Mesenchymal stem cell (in vitro differentiated cells and primary cell): ENCODE measurements at regions not wholly inside any gene's neighbourhood (a gene's known extent, or its start where the extent isn't known, plus 50 kb on each side); places are given as distances from the start of the nearest gene placed in this dataset.
"Not testable (repeated sequence)": the region's sequence is repeated elsewhere in the genome, so short reads cannot be mapped to it uniquely, and the experiment has no call there.

Experiments used
- DNase-seq: peaks from one replicate; pipeline ENCODE4 v3.0.0-alpha.2; 2013
- H2AFZ ChIP-seq: one replicate; pipeline ENCODE4 v1.6.1; 2013; ENCODE audit warnings: low read depth, mild to moderate bottlenecking, control low read depth, inconsistent platforms, low read length, moderate library complexity
- H2AK5ac ChIP-seq: 2 replicates; pipeline ENCODE4 v1.6.1; 2013; ENCODE audit warnings: low read length, moderate library complexity, mild to moderate bottlenecking, inconsistent platforms; ENCODE audit not compliant: severe bottlenecking
- H2BK120ac ChIP-seq: one replicate; pipeline ENCODE4 v1.6.1; 2013; ENCODE audit warnings: low read depth, mild to moderate bottlenecking, inconsistent platforms, low read length, moderate library complexity
- H2BK12ac ChIP-seq, 2 experiments: one replicate each; pipeline ENCODE4 v1.6.1; 2013; ENCODE audit warnings: inconsistent platforms in 2 of 2, low read length in 2 of 2, mild to moderate bottlenecking in 2 of 2, moderate library complexity in 2 of 2, control low read depth in 1 of 2
- H2BK15ac ChIP-seq: one replicate; pipeline ENCODE4 v1.6.1; 2013; ENCODE audit warnings: mild to moderate bottlenecking, low read depth, inconsistent platforms; ENCODE audit not compliant: poor library complexity, severe bottlenecking
- H2BK5ac ChIP-seq: 2 replicates; pipeline ENCODE4 v1.6.1; 2013; ENCODE audit warnings: low read depth, mild to moderate bottlenecking, low read length, control low read depth, inconsistent platforms; ENCODE audit not compliant: poor library complexity, severe bottlenecking
- H3K14ac ChIP-seq, 2 experiments: one replicate each; pipeline ENCODE4 v1.6.1; 2013; ENCODE audit warnings: inconsistent platforms in 2 of 2, low read length in 2 of 2, control low read depth in 1 of 2, mild to moderate bottlenecking in 1 of 2, moderate library complexity in 1 of 2
- H3K18ac ChIP-seq, 2 experiments: one replicate each; pipeline ENCODE4 v1.6.1; 2013; ENCODE audit warnings: inconsistent platforms in 2 of 2, low read length in 2 of 2, control low read depth in 1 of 2, low read depth in 1 of 2, mild to moderate bottlenecking in 1 of 2
- H3K23ac ChIP-seq, 2 experiments: one replicate each; pipeline ENCODE4 v1.6.1; 2013; ENCODE audit warnings: inconsistent platforms in 2 of 2, low read length in 2 of 2, mild to moderate bottlenecking in 2 of 2, moderate library complexity in 2 of 2, control low read depth in 1 of 2
- H3K27ac ChIP-seq: 2 replicates; pipeline ENCODE4 v1.5.1; 2013; ENCODE audit warnings: mild to moderate bottlenecking, moderate library complexity, low read length, control low read depth, inconsistent platforms; ENCODE audit not compliant: poor library complexity, severe bottlenecking
- H3K27me3 ChIP-seq, 2 experiments: 2 replicates each; pipeline versions ENCODE4 v1.6.1 to v1.7.0; 2013; ENCODE audit warnings: low read length in 2 of 2, mild to moderate bottlenecking in 2 of 2, moderate library complexity in 2 of 2, control low read depth in 1 of 2, inconsistent platforms in 1 of 2; ENCODE audit not compliant: control insufficient read depth in 1 of 2, insufficient read depth in 1 of 2
- H3K36me3 ChIP-seq, 2 experiments: 2 replicates each; pipeline versions ENCODE4 v1.6.1 to v1.7.0; 2013; ENCODE audit warnings: low read length in 2 of 2, control low read depth in 1 of 2, inconsistent platforms in 1 of 2, low read depth in 1 of 2, mild to moderate bottlenecking in 1 of 2; ENCODE audit not compliant: insufficient read depth in 2 of 2, control insufficient read depth in 1 of 2
- H3K4ac ChIP-seq, 2 experiments: one replicate each; pipeline ENCODE4 v1.6.1; 2013; ENCODE audit warnings: inconsistent platforms in 2 of 2, low read length in 2 of 2, mild to moderate bottlenecking in 2 of 2, moderate library complexity in 2 of 2, control low read depth in 1 of 2, low read depth in 1 of 2
- H3K4me1 ChIP-seq: 2 replicates; pipeline ENCODE4 v1.6.1; 2013; ENCODE audit warnings: low read depth, low read length, control low read depth; ENCODE audit not compliant: control insufficient read depth, insufficient read depth
- H3K4me2 ChIP-seq: 2 replicates; pipeline ENCODE4 v1.6.1; 2013; ENCODE audit warnings: low read length, mild to moderate bottlenecking, inconsistent platforms; ENCODE audit not compliant: poor library complexity, severe bottlenecking
- H3K4me3 ChIP-seq, 2 experiments: 2 replicates each; pipeline versions ENCODE4 v1.5.1 to v1.7.0; 2013; ENCODE audit warnings: low read length in 2 of 2, mild to moderate bottlenecking in 2 of 2, control low read depth in 1 of 2, low read depth in 1 of 2; ENCODE audit not compliant: insufficient read depth in 1 of 2
- H3K79me1 ChIP-seq: replicated peaks from 2 replicates; pipeline ENCODE4 v1.6.1; 2013; ENCODE audit warnings: mild to moderate bottlenecking, control low read depth, low read length, inconsistent platforms; ENCODE audit not compliant: poor library complexity, severe bottlenecking
- H3K9ac ChIP-seq: 2 replicates; pipeline ENCODE4 v1.7.0; 2013; ENCODE audit warnings: mild to moderate bottlenecking, low read length, moderate library complexity
- H3K9me3 ChIP-seq: 2 replicates; pipeline ENCODE4 v1.7.0; 2013; ENCODE audit warnings: mild to moderate bottlenecking, low read length; ENCODE audit not compliant: control insufficient read depth
- H4K8ac ChIP-seq: one replicate; pipeline ENCODE4 v1.6.1; 2013; ENCODE audit warnings: inconsistent platforms, mild to moderate bottlenecking, low read length, moderate library complexity
- H4K91ac ChIP-seq: one replicate; pipeline ENCODE4 v1.6.1; 2013; ENCODE audit warnings: mild to moderate bottlenecking, low read length, inconsistent platforms
- WGBS: methylation state at CpG from one replicate; pipeline ENCODE4 v1.1.7; 2013; ENCODE audit warnings: mixed read lengths; 5-methylcytosine and 5-hydroxymethylcytosine counted together

DNA sequence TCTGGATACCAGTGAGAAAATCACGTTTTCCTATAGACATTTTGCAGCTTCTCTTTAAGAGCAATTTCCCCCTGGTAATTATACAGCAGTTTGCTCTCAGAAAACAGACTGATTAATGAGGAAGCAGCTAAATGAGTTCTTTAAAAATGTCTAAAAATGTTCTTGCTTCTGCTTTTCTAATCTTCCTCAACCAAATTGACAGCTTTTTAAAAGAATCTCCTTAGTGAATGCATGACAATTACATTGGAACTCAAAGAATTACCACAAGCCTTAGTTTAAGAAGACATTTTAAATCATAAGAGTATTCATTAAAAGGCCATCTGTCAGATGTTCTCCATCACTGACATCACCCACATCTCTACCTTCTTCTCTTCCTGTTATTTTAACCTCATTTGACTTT lies 135.8 kb upstream of the PLXNC1 start:
- H4K8ac ChIP-seq = no peak overlapping the region
- no peak overlapping the region for H3K18ac ChIP-seq
- no peak overlapping the region for H2AFZ ChIP-seq
- H2BK120ac ChIP-seq = no peak overlapping the region
- H3K27ac ChIP-seq = no peak overlapping the region
- H3K36me3 ChIP-seq = no peaks in the 10 kb centered on the region
- no CpG with 5 or more reads among the region's 1 CpG for WGBS
- no peaks in the 10 kb centered on the region for H3K79me1 ChIP-seq
- no peak overlapping the region for H3K23ac ChIP-seq
- no peak overlapping the region for H2BK12ac ChIP-seq
- H2BK15ac ChIP-seq = no peak overlapping the region
- H3K4me1 ChIP-seq = no peaks in the 10 kb centered on the region
- no peak overlapping the region for H3K4me2 ChIP-seq
- DNase-seq = no peak
- H4K91ac ChIP-seq = no peak overlapping the region
- no peak overlapping the region for H2AK5ac ChIP-seq
- no peak overlapping the region for H3K14ac ChIP-seq
- H3K9ac ChIP-seq = no peak overlapping the region
- H3K4me3 ChIP-seq = no peak overlapping the region
- H3K27me3 ChIP-seq = no peaks in the 10 kb centered on the region
- H3K4ac ChIP-seq = no peak overlapping the region
- peaks cover 18% of the 10 kb centered on the region for H3K9me3 ChIP-seq
- no peak overlapping the region for H2BK5ac ChIP-seq

DNA sequence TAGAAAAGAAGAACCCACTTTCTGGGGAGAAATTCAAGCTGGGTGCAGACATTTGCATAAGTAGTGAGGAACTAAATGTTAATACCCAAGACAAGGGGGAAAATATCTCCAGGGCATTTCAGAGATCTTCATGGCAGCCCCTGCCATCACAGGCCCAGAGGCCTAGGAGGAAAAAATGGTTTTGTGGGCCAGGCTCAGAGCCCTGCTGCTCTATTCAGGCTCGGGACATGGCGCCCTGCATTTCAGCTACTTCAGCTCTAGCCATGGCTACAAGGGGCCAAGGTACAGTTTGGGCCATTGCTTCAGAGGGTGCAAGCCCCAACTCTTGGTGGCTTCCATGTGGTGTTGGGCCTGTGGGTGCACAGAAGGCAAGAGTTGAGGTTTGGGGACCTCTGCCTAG lies 131.1 kb upstream of the PLXNC1 start:
- H2BK5ac ChIP-seq, H3K23ac ChIP-seq, H3K18ac ChIP-seq, H3K27me3 ChIP-seq, H3K4me1 ChIP-seq, H2AFZ ChIP-seq, H3K27ac ChIP-seq, H4K8ac ChIP-seq, H3K4me2 ChIP-seq, H3K14ac ChIP-seq, H2BK15ac ChIP-seq, H3K9ac ChIP-seq, H2BK120ac ChIP-seq, H3K4ac ChIP-seq, DNase-seq, H4K91ac ChIP-seq, H2BK12ac ChIP-seq, H3K36me3 ChIP-seq, H2AK5ac ChIP-seq, H3K79me1 ChIP-seq: not testable (repeated sequence)
- WGBS = 98% methylated on average over 2 of the region's 2 CpGs
- peaks cover 35% of the 10 kb centered on the region for H3K9me3 ChIP-seq
- peak overlapping the region in 1 of 2 experiments; percentile 18 for H3K4me3 ChIP-seq

DNA sequence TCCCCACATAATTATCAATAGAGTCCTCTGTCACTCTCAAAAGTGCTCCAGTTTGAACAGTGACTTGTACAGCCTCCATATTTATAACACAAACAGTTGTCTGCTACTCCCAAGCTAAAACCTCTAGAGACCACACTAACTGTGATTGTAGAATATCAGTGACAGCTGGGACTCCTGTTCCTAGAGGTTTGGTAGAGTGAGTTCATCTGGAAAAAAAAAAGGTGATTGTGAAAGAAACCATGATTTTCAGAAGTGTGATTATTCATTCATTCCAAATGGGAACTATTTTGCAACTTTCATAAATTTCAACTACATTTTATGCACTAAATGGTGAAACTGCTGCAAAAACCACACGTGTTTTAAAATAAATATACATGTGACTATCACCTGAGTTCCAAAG lies 128.0 kb upstream of the PLXNC1 start:
- DNase-seq = no peak
- H2AK5ac ChIP-seq = no peak overlapping the region
- H2BK15ac ChIP-seq = no peak overlapping the region
- no peak overlapping the region for H3K27ac ChIP-seq
- H3K4ac ChIP-seq = no peak overlapping the region
- no peak overlapping the region for H3K4me3 ChIP-seq
- H2BK12ac ChIP-seq = no peak overlapping the region
- no peak overlapping the region for H3K4me2 ChIP-seq
- WGBS = 88% methylated on average over 1 of the region's 1 CpG
- H3K4me1 ChIP-seq = no peaks in the 10 kb centered on the region
- no peaks in the 10 kb centered on the region for H3K79me1 ChIP-seq
- H4K8ac ChIP-seq = no peak overlapping the region
- H2BK5ac ChIP-seq = no peak overlapping the region
- no peak overlapping the region for H2BK120ac ChIP-seq
- no peaks in the 10 kb centered on the region for H3K36me3 ChIP-seq
- H2AFZ ChIP-seq = no peak overlapping the region
- peaks cover 51% of the 10 kb centered on the region for H3K9me3 ChIP-seq
- no peak overlapping the region for H4K91ac ChIP-seq
- H3K14ac ChIP-seq = no peak overlapping the region
- no peaks in the 10 kb centered on the region for H3K27me3 ChIP-seq
- H3K9ac ChIP-seq = no peak overlapping the region
- no peak overlapping the region for H3K23ac ChIP-seq
- no peak overlapping the region for H3K18ac ChIP-seq

DNA sequence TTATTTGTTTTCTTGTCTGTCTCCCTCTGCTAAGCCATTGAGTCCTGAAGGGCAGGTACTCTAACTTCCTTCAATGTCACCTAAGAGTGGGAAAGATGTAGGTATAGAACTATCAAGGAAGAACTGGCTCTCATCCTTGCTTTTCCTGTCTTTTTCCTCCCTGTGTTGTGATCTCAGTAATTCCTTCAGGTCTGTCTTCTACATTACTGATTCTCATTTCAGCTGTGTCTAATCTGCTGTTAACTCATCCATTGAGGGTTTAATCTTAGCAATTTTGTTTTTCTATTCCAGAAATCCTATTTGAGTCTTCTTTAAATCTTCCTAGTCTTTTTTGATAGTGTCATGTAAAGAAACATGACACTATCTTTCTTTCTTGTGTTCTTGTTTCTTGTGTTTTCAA lies 124.5 kb upstream of the PLXNC1 start:
- Histone ChIP-seq H4K8ac (no peak overlapping the region), H3K27ac (no peak overlapping the region), H2AFZ (no peak overlapping the region), H3K4ac (no peak overlapping the region), H3K79me1 (no peaks in the 10 kb centered on the region), H3K4me1 (no peaks in the 10 kb centered on the region), H2BK15ac (no peak overlapping the region), H2BK120ac (no peak overlapping the region), H3K36me3 (no peaks in the 10 kb centered on the region), H3K4me2 (no peak overlapping the region), H3K14ac (no peak overlapping the region), H2BK12ac (no peak overlapping the region), H3K4me3 (no peak overlapping the region), H2BK5ac (no peak overlapping the region), H3K9ac (no peak overlapping the region), H3K27me3 (peaks cover 3 to 6% of the 10 kb centered on the region in 2 experiments), H2AK5ac (no peak overlapping the region), H3K9me3 (peaks cover 38% of the 10 kb centered on the region), H4K91ac (no peak overlapping the region), H3K23ac (no peak overlapping the region), H3K18ac (no peak overlapping the region)
- DNase-seq = no peak
